ENCODE measurements at regions not wholly inside any gene's neighbourhood (a gene's known extent, or its start where the extent isn't known, plus 50 kb on each side); places are given as distances from the start of the nearest gene placed in this dataset.

- Histone ChIP-seq H3K27me3 (ENCODE audit: control insufficient read depth in 1 of 2, insufficient read depth in 2 of 2, low read length in 2 of 2) (no peaks in the 10 kb centered on the region), H3K9me3 (ENCODE audit: control insufficient read depth in 1 of 2, insufficient read depth in 1 of 2, low read length in 2 of 2) (no peaks in the 10 kb centered on the region), H3K4me3 (ENCODE audit: low read length) (no peak overlapping the region), H3K36me3 (ENCODE audit: insufficient read depth, low read length) (no peaks in the 10 kb centered on the region), H3K4me1 (ENCODE audit: insufficient read depth, low read length) (no peaks in the 10 kb centered on the region), H3K27ac (ENCODE audit: low read depth in 1 of 2, low read length in 2 of 2) (no peak overlapping the region)
- no peaks in the 10 kb centered on the region for H3K4me1 Mint-ChIP-seq (ENCODE audit: low read depth)
- H3K4me3 Mint-ChIP-seq: no peak overlapping the region
- CTCF ChIA-PET: no interaction called here
- POLR2A ChIA-PET: no interaction called here
- ATAC-seq (ENCODE audit: poor library complexity) (no peak), DNase-seq (no peak)
- intact Hi-C loops (cut with DNase I, micrococcal nuclease): no loop called here
- no peak for TF ChIP-seq CTCF (IDR thresholded peaks at IDR 0.05)
- no peaks in the 10 kb centered on the region for H3K27me3 Mint-ChIP-seq
- peaks cover 3% of the 10 kb centered on the region for H3K9me3 Mint-ChIP-seq
- no peaks in the 10 kb centered on the region for H3K36me3 Mint-ChIP-seq (ENCODE audit: low read depth)
- H3K27ac Mint-ChIP-seq: no peak overlapping the region
Measured at GRCh38 chrX:5176766-5177165, 1051.9 kb downstream of the NLGN4X start.

- Mint-ChIP-seq H3K4me1 (ENCODE audit: low read depth) (no peaks in the 10 kb centered on the region), H3K27ac (no peak overlapping the region), H3K36me3 (ENCODE audit: low read depth) (no peaks in the 10 kb centered on the region), H3K27me3 (no peaks in the 10 kb centered on the region), H3K4me3 (no peak overlapping the region), H3K9me3 (no peaks in the 10 kb centered on the region)
- no peak for TF ChIP-seq CTCF (IDR thresholded peaks at IDR 0.05)
- ChIA-PET CTCF (no interaction called here), POLR2A (no interaction called here)
- intact Hi-C loops (cut with DNase I, micrococcal nuclease): no loop called here
- H3K27me3 ChIP-seq (ENCODE audit: control insufficient read depth in 1 of 2, insufficient read depth in 2 of 2, low read length in 2 of 2): no peaks in the 10 kb centered on the region
- no peaks in the 10 kb centered on the region for H3K4me1 ChIP-seq (ENCODE audit: insufficient read depth, low read length)
- no peaks in the 10 kb centered on the region for H3K36me3 ChIP-seq (ENCODE audit: insufficient read depth, low read length)
- DNase-seq (no peak), ATAC-seq (ENCODE audit: poor library complexity) (no peak)
- no peaks in the 10 kb centered on the region for H3K9me3 ChIP-seq (ENCODE audit: control insufficient read depth in 1 of 2, insufficient read depth in 1 of 2, low read length in 2 of 2)
- no peak overlapping the region for H3K27ac ChIP-seq (ENCODE audit: low read depth in 1 of 2, low read length in 2 of 2)
- no peak overlapping the region for H3K4me3 ChIP-seq (ENCODE audit: low read length)
Measured at GRCh38 chrX:5163663-5164062, 1065.0 kb downstream of the NLGN4X start.

GRCh38 chrX:5155301-5155700, 1073.4 kb downstream of the NLGN4X start:
- Mint-ChIP-seq H3K9me3 (no peaks in the 10 kb centered on the region), H3K27ac (no peak overlapping the region), H3K4me1 (ENCODE audit: low read depth) (no peaks in the 10 kb centered on the region), H3K4me3 (no peak overlapping the region), H3K27me3 (no peaks in the 10 kb centered on the region), H3K36me3 (ENCODE audit: low read depth) (no peaks in the 10 kb centered on the region)
- no peak for DNase-seq
- H3K36me3 ChIP-seq (ENCODE audit: insufficient read depth, low read length): no peaks in the 10 kb centered on the region
- H3K27ac ChIP-seq (ENCODE audit: low read depth in 1 of 2, low read length in 2 of 2): no peak overlapping the region
- no peaks in the 10 kb centered on the region for H3K4me1 ChIP-seq (ENCODE audit: insufficient read depth, low read length)
- ATAC-seq (ENCODE audit: poor library complexity): no peak
- H3K9me3 ChIP-seq (ENCODE audit: control insufficient read depth in 1 of 2, insufficient read depth in 1 of 2, low read length in 2 of 2): no peaks in the 10 kb centered on the region
- POLR2A ChIA-PET: no interaction called here
- H3K4me3 ChIP-seq (ENCODE audit: low read length): no peak overlapping the region
- CTCF ChIA-PET: no interaction called here
- intact Hi-C loops (cut with DNase I, micrococcal nuclease): no loop called here
- H3K27me3 ChIP-seq (ENCODE audit: control insufficient read depth in 1 of 2, insufficient read depth in 2 of 2, low read length in 2 of 2): no peaks in the 10 kb centered on the region
- no peak for TF ChIP-seq CTCF (IDR thresholded peaks at IDR 0.05)

Data from CD4-positive, alpha-beta T cell (primary cell).